ENCODE measurements at regions not wholly inside any gene's neighbourhood (a gene's known extent, or its start where the extent isn't known, plus 50 kb on each side); places are given as distances from the start of the nearest gene placed in this dataset.

DNA sequence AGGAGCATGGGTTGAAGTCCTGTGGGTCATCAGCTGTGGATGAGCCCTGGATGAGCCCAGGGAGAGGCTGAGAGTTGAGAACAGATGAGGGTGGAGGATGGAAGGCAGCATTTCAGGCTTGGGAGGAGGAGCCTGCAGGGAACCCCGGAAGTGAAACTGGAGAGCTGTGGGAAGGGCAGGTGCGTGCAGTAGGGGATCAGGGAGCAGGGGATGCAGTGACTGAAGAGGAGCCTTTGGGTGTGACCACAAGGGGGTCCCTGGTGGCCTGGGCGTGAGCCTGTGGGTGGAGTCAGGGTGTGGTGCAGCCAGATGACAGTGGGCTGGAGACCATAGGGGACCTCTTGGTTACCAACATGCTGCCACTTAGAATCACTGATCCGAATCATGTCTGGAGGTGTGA, 115.5 kb downstream of the PAPOLA start:
- DNase-seq (ENCODE audit: low read depth), result no peak

DNA sequence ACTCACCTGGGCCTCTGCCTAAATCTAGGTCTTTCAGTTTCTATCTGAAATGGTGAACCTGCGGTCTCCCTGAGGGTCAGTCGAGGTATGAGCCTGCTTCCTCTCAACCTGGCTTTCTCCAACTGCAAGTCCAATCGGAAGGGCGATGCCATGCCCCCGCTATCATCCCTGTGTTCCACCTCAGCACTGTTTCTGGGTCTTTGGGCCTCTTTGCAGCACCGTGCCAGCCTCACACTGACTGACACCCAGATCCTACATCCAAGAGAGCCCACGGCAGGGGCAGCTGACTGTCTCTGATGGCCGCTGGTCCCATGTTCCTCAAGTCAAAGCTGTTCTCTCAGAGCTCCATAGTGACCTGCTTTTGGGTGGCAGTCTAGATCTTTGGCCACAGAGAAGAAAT, 120.7 kb downstream of the PAPOLA start:
- no peak for DNase-seq (ENCODE audit: low read depth)

DNA sequence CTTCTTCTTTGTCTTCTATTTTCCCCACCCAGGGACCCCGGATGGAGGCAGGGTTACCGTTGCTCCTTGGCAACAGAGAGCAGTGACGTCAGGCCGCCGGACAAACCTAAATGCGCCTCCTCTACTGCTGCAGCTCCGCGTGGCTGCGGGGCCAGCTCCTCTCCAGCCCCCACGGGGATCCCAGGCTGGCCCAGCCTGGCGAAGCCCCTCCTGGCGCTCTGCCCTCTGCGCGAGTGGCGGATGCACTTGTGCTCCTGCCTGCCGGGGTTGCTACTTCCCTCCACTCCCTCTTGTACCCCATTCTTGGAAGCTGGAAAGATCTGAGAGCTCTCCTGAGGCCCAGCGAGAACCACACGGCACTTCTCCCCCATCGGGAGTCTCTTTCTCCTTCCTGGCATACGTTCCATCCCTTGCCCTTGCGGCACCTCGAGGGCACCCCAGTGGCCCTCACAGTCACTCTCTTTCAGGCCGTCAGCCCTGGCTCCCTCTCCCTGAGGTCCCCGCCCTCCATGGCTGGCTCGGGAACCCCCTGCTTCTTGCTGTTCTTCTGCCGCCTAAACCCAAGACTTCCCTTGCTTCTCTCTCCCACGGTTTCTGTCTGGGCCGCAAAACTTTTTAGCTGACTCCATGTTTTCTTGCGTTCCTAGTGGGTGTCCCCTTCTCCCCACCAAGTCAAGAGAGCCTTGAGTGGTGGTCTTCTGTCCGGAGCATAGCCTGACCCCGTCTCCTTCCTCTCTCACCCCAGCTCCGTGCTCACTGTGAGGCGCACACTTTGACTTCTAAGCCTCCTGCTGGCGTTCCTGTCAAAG, 121.7 kb downstream of the PAPOLA start:
- DNase-seq (ENCODE audit: low read depth), result no peak

DNA sequence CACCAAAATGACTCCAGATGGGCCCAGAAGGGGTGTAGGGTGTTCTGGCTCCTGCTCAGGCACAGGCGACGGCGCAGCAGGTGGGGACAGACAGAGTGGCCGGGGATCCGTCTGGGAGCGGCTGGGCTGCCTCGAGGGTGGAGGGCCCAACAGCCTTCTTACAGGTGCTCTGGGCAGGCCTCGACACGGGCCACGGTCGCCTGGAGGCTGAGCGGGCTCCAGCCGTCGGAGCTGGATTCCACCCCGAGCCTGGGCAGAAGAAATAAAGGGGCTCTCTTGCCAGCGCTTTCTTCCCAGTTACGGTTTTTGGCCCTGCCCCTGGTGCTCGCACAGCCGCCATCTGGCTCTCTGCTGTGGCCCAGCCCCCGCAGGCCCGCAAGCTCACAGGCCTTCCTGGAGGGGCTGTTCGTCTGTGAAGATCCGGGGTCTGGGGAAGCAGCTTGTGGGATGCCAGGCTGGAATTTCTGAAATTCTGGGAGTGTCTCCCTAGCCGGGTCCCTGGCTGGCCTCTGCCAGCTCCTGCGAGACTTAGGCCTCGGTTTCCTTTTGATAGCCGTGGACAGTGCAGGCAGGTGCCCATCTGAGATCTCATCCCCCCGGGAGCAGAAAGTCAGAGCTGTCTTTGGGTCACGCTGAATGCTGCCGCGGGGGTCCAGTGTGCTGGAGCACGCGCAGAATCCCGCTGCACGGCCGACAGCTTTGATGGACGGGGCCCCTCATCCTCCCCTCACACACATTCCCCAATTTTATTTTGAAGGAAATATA, 122.7 kb downstream of the PAPOLA start:
- no peak for DNase-seq (ENCODE audit: low read depth)

DNA sequence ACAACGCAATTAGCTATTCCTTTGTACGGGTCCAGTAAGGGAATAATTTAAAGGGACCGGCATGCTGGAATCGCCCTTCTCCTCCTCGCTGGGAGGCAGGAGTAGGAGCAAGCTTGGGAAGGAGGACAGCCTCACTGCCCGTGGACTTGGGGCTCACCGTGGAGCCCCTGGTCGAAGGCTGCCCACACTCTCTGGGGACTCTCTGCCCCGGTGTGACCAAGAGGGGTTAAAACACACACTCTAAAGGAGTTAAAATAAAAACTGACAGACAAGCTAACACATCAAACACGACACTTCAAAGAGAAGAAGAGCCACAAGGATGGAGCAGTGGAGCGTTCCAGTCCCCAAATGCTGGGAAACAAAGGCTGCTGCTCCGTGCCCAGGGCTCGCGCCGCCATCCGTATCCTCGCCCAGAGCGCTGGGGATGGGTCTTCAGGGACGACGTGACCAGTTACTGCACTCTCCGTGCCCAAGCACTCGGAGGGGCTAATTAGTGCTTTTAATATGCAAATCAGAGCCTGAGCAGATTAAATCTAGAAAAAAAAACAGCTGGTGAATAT, 123.3 kb downstream of the PAPOLA start:
- no peak for DNase-seq (ENCODE audit: low read depth)

DNA sequence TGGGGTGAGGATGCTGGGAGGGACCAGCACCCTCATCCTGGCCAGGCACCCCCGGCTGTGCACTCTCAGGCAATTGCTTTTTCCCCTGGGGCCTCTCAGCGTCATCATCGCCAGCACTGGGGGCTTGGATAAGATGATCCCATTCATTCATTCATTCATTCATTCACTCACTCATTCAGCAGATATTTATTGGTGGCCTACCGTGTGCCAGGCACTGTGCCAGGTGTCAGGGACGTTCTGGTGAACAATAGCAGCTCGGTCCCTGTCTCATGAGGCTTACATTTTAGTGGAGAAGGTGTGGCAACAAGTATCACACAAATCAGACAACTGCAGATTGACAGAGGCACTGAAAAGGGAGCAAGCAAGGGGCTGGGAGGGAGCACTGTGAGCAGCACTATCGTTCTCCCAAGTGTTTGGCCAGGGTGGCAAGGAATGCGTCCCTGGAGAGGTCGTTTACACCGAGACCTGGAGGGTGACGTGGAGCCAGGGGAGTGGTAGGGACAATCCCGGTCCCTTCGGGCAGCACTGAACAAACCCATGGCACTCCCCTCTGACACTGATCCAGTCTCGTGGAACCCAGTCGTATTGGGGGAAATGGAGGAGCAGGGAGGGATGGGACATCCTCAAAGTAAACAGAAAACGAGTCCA, 124.1 kb downstream of the PAPOLA start:
- no peak for DNase-seq (ENCODE audit: low read depth)

DNA sequence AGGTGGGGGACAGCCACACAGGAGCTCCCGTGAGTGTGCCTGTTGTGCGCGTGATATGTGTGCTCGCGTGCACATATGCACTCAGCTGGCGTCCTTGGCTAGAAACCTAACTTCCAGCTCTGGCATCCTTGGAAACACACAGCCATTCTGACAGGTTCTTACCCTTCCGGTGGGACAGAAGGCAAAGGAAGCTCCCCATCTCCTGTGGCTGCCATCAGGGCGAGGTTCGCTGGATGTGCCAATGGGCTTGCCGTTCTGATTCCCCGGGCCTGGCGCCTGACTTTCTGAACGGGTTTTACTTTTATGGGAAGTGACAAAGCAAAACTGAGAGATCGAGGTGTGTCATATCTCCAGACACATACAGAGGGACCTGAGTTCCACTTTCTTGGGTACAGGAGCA, 124.7 kb downstream of the PAPOLA start:
- DNase-seq (ENCODE audit: low read depth), result no peak

DNA sequence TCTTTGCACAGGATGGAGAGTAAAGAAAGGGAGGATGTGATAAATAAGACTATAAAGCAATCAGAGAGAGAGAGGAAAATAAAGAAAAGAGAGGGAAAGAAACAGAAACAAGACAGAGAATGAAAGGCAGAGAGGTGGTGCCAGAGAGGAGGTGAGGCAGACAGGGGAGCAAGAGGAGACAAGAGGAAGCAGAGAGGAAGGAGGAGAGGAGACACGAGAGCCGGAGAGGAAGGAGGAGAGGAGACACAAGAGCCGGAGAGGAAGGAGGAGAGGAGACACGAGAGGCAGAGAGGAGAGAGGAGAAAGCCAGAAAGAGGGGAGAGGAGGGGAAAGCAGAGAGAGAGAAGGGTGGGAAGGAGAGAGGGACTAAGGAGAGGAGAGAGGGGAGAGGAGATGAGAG, 125.2 kb downstream of the PAPOLA start:
- peak; percentile 29 for DNase-seq (ENCODE audit: low read depth)

DNA sequence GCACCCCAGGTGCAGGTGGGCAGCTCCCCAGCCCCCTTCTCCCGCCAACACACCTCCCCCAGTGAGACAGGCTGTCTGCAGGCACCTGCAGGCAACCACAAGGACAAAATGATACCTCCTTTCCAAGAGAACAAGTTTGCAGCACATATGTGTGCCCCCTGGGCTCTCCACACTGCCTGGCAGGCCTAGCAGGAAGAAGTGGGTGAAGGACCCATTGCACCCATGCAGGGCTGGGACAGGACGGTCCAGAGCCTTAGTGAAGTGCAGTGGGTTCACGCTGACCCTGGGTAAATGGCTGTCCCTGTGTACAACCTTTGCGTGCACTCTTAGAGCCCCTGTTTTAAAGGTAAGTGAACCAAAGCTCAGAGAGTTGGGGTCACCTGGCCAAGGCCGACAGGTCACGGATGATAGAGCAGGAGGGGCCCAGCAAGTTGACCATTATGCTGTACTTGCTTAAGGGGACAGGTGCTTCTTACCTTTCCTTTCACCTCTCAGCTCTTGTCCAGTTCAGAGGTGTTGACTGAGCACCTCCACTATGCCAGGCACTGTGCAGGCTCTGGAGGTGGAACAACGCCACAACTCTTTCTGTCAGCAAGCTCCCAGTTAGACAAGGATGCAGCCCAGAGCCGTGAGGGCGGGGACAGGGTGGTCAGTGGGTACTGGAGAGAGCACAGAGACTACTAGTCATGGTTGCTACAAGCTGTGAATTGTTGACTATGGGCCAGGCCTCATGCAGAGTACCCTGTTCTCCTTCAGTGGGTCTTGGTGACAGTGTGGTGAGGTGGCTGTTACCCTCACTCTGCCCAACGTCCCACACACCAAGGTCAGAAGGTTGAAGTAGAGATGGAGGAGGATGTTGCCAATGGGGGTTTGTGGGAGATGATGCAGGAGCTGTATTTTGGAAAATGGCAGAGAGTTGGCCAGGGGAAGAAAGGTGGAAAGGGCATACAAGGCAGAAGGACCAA, 125.9 kb downstream of the PAPOLA start:
- DNase-seq (ENCODE audit: low read depth), result no peak

DNA sequence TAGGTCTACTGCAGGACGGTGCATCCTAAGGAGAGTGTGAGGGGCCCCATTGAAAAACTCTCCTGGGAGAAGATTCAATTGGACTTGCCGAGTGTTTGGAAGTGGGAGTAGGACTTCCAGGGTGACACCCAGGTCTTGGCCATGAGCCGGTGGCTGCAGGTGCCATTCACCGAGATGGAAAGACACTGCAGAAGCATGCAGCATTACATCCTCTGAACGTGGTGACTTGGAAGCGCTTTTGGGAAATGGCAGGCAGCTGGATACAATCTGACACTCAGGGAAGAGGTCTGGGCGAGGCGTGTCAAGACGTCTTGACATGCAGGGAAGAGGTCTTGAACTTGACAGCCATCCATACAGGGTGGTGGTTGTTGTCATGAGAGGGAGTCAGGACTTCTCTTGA, 126.9 kb downstream of the PAPOLA start:
- no peak for DNase-seq (ENCODE audit: low read depth)

DNA sequence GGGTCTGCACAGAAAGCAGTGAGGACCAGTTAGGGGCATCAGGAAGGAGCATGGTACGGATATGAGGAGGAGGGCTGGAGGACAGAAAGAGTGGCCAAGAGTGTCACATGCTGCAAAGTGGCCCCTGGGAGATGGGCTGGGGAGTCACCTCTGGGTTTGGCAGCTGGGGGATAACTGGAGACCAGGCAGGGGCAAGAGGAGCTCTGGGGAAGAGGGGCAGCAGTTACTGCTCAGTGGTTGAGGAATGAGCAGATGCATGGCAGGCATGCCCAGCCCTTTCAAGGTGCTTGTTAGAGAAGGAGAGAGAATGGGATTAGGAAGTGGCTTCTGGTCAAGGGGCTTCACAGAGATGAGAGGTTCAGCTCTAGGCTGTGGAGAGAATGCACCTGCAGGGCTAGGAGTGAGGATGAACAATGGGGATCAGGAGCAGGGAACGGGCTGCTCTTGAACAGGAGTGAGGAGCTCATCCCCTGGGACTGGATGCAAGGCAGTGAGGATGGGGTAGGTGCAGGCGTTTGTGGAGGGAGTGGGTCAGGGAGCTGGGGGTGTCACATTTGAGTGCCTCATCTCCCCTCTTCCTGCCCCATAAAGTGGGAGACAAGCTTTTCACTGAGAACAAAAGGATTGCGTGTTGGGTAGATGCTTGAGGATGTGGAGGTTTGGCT, 127.5 kb downstream of the PAPOLA start:
- DNase-seq (ENCODE audit: low read depth), result no peak

DNA sequence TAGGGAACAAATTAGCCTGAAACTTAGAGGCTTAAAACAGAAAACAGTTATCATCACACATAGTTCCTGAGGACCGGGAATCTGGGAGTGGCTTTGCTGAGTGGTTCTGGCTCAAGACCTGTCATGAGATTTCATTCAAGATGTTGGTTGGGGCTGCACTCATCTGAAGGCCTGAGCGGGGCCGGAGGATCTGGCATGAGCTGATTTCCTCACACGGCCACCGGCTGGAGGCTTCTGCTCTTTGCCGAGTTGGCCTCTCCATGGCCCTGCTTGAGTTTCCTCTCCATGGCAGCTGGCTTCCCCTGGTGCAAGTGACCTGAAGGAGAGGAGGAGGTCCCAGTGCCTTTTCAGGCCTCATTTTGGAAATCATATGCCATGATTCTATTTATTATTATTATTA, 128.1 kb downstream of the PAPOLA start:
- no peak for DNase-seq (ENCODE audit: low read depth)

DNA sequence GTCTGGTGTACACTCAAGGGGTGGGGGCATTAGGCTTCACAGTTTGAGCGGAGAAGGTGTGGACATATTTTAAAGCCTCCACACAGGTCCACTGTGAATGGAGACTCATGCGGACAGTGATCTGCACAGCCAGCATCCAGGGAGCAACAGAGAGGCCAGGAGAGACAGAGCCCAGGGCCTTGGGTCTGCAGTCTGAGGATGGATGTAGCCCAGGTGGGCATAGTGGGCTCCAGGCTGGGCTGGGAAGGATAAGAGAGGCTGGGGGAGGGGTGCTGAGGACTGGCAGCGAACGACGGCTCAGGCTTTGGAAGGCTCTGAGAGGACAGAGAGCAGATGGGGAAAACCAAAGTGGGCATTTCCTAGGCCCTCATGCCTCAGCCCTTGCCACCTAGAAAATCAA, 128.8 kb downstream of the PAPOLA start:
- DNase-seq (ENCODE audit: low read depth), result no peak

DNA sequence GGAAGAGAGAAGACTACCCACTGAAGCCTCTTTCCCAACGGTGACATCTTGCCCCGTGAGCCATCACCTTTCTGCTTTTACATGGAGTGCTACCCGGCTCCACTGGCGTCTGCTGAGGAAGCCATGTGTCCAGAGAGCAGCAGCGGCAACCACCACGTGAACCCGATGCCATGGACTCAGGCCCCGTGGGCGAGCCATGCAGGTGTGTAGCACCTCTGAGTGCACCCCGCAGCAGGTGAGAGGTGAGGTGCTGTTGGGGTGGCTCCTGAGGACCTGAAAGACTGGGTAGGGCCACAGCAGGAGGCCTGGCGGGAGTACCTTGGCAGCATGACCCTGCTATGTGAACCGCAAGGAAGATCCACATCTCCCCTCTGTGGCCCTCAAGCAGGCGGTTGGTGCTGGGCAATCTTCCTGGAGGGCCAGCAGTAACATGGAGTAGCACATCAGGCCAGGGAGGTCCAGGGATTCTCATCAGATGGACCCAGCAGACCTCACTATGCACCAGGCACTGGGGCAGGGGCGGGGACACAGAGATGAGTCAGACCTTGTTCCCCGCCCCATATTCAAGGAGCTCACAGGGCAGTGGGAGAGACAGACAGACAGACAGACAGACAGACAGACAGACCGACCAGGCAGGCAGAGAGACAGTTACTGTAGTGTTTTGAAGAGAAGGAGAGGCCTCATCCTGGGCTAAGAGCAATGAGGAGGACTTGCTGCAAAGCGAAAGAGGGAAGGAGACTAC, 129.6 kb downstream of the PAPOLA start:
- peak; percentile 54 for DNase-seq (ENCODE audit: low read depth)

DNA sequence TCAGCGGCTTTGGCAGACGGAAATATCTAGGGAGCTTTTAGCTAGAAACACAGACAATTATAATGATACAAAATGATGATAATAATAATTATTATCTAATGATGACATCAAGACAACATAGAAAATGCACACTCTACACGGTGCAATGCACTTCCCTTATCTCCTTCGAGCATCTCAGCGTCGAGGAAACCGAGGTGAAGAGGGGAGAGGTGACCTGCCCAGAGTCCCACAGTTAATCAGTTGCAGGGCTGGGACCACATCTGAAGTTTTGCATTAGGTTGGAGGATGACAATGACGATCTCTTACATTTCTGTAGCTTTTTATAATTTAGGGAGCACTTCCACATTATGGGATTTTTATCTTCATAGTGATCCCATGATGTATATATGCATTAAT, 130.2 kb downstream of the PAPOLA start:
- no peak for DNase-seq (ENCODE audit: low read depth)

DNA sequence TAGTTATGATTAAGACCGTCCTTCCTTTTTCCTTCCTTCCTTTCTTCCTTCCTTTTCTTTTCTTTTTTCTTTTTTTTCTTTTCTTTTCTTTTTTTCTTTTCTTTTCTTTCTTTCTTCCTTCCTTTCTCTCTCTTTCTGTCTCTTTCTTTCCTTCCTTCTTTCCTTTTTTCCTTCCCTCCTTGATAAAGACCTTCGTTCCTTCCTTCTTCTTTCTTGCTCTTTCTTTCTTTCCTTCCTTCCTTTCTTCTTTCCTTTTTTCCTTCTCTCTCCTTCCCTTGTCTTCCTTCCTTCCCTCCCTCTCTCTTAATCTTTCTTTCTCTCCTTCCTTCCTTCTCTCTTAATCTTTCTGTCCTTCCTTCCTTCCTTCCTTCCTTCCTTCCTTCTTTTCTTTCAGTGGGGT, 130.9 kb downstream of the PAPOLA start:
- DNase-seq (ENCODE audit: low read depth), result no peak

DNA sequence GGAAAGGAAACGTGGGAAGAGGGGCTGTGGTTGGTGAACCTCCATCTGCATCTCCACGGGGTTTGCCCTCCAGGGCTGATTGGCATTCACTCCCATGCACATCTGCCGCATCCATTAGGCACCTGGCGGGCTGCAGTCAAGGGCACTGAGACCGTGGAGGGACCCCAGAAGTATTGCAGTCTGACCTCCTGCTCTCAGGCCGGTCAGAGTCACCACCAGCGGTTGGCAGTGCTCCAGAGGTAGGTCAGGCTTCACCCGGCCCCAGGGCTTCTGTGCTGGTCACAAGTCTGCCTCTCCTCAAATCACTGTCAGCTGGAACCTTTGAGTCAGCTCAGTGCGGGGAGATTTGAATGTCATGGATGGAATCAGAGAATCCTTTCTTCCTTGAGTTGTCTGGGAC, 132.3 kb downstream of the PAPOLA start:
- no peak for DNase-seq (ENCODE audit: low read depth)

DNA sequence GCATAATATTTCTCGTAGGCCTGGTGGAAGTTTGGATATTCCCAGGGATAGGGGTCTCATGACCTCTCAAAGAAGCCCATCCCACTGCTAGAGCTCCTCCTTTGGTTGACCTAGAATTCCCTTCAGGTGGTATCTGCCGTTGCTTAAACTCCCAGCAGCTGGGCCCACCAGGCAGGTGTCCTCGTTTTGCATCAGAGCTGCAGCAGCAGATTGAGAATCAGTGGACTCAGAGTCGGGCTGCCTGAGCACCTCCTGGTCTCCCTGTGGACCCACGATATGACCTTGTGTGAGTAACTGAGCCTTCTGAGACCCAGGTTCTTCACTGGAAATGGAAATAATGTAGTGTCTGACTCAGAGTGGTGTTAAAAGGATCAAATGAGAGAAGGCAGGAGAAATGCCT, 132.7 kb downstream of the PAPOLA start:
- DNase-seq (ENCODE audit: low read depth), result no peak

DNA sequence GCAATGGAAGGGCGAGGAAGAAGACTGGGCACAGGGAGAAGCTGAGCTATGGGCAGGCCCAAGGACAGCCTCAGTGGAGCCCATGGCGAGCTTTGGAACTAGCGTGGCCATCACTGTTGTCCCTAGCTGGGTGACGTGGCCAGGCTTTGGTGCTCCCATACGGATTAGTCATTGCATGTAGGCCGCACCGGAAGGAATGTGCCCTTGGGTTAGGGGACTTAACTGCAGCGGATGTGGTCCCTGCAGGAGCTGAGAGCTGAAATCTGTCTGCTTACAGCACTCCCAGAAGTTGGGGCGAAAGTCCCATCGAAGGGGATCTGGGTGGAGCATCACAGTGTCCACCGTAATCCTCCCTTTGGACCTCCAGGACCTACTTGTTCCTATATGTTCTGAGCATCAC, 133.7 kb downstream of the PAPOLA start:
- peak; percentile 67 for DNase-seq (ENCODE audit: low read depth)

DNA sequence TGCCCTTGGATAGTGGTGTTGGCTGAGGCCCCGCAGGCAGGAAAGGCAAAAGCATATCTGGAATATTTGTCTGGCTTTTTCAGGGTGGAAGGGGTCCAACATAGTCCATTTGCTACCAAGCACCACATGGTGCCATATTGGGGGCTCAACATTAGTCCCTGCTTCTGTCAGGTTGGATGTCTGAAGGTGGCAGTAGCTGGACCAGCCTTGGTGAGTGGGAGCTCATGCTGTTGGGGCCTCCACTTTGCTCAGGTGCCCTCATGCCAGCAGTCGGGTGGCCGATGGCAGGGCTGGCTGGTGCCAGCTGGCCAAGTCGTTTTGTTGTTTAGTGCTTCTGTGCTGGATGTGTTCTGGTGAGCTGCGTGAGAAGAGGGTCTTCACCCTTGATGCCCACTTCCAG, 135.3 kb downstream of the PAPOLA start:
- no peak for DNase-seq (ENCODE audit: low read depth)

All from HT1080 (cell line).